SK-N-SH (cell line): ENCODE measurements at regions not wholly inside any gene's neighbourhood (a gene's known extent, or its start where the extent isn't known, plus 50 kb on each side); places are given as distances from the start of the nearest gene placed in this dataset.
A peak's percentile ranks its signal among the peaks of the same experiment; 100 is the strongest.

Experiments used
- CTCF ChIA-PET: fragments of 300-600, 350-600 bp; formaldehyde crosslinking; extraction: SDS; loops from one replicate; lab custom pipeline; 2021; lab: Yijun Ruan, JAX
- POLR2A ChIA-PET: fragments of 350-600 bp; sonication (Branson Sonifier 250); formaldehyde crosslinking; extraction: SDS; loops from one replicate; lab custom pipeline; 2020; ENCODE audit warnings: antibody characterized with exemption, inconsistent platforms; lab: Yijun Ruan, JAX
- DNase-seq: peaks from one replicate; pipeline ENCODE4 v3.0.0; 2012
- H2AFZ ChIP-seq: fragments of 200-600 bp; sonication (generic); 2 replicates; pipeline ENCODE4 v1.8.1; 2016; ENCODE audit warnings: antibody characterized with exemption, mild to moderate bottlenecking, low read depth
- H3F3A ChIP-seq: fragments of 200-600 bp; sonication (generic); replicated peaks from 2 replicates; pipeline ENCODE3; 2016; ENCODE audit warnings: antibody characterized with exemption, mild to moderate bottlenecking; ENCODE audit not compliant: insufficient read depth
- H3K27ac ChIP-seq, 2 experiments: fragments of 200-500 bp in 1 of 2; fragments of 200-600 bp in 1 of 2; sonication (Bioruptor generic) in 1 of 2; sonication (generic), shearing (Covaris generic) in 1 of 2; 2 replicates each; pipeline versions ENCODE4 v1.5.1 to v1.6.1; 2014 to 2016; ENCODE audit warnings: low read depth in 2 of 2, inconsistent platforms in 1 of 2, low read length in 1 of 2, mild to moderate bottlenecking in 1 of 2, mixed read lengths in 1 of 2
- H3K27me3 ChIP-seq: fragments of 200-600 bp; sonication (generic), shearing (Covaris generic); 2 replicates; pipeline ENCODE4 v1.6.1; 2016; ENCODE audit warnings: mixed run types; ENCODE audit not compliant: insufficient read depth
- H3K36me3 ChIP-seq, 2 experiments: fragments of 200-500 bp in 1 of 2; fragments of 200-600 bp in 1 of 2; sonication (Bioruptor generic) in 1 of 2; sonication (generic) in 1 of 2; replicated peaks in 1 of 2; 2 replicates each; pipeline versions ENCODE3 to v1.5.1; 2014 to 2016; ENCODE audit warnings: low read length in 1 of 2, mild to moderate bottlenecking in 1 of 2; ENCODE audit not compliant: insufficient read depth in 2 of 2, control insufficient read depth in 1 of 2
- H3K4me1 ChIP-seq, 2 experiments: fragments of 200-500 bp in 1 of 2; fragments of 200-600 bp in 1 of 2; sonication (Bioruptor generic) in 1 of 2; sonication (generic), shearing (Covaris generic) in 1 of 2; 2 replicates each; pipeline versions ENCODE4 v1.5.1 to v1.6.1; 2014 to 2016; ENCODE audit warnings: low read depth in 1 of 2, low read length in 1 of 2, mixed run types in 1 of 2; ENCODE audit not compliant: insufficient read depth in 2 of 2, control insufficient read depth in 1 of 2
- H3K4me2 ChIP-seq: fragments of 200-600 bp; sonication (generic), shearing (Covaris generic); 2 replicates; pipeline ENCODE4 v1.6.1; 2017; ENCODE audit warnings: mixed run types
- H3K4me3 ChIP-seq, 2 experiments: fragments of 200-500 bp in 1 of 2; fragments of 200-600 bp in 1 of 2; sonication (Bioruptor generic) in 1 of 2; sonication (generic), shearing (Covaris generic) in 1 of 2; 2 replicates each; pipeline versions ENCODE4 v1.5.1 to v1.8.1; 2014 to 2016; ENCODE audit warnings: low read depth in 2 of 2, inconsistent platforms in 1 of 2, low read length in 1 of 2, mild to moderate bottlenecking in 1 of 2, mixed read lengths in 1 of 2, moderate library complexity in 1 of 2
- H3K79me2 ChIP-seq: fragments of 200-600 bp; sonication (generic); 2 replicates; pipeline ENCODE4 v1.8.1; 2017; ENCODE audit warnings: mild to moderate bottlenecking; ENCODE audit not compliant: insufficient read depth
- H3K9ac ChIP-seq: fragments of 200-600 bp; sonication (generic); 2 replicates; pipeline ENCODE4 v1.6.1; 2017; ENCODE audit warnings: mixed run types
- H3K9me2 ChIP-seq: fragments of 200-600 bp; sonication (generic); 2 replicates; pipeline ENCODE4 v1.6.1; 2017; ENCODE audit warnings: mixed run types
- H3K9me3 ChIP-seq: fragments of 200-600 bp; sonication (generic); 2 replicates; pipeline ENCODE4 v1.6.1; 2017; ENCODE audit warnings: mixed run types, mild to moderate bottlenecking, moderate library complexity
- H4K20me1 ChIP-seq: fragments of 200-600 bp; sonication (generic); 2 replicates; pipeline ENCODE4 v1.6.1; 2017; ENCODE audit warnings: mild to moderate bottlenecking, mixed run types; ENCODE audit not compliant: insufficient read depth
- CHD2 ChIP-seq: fragments of 150-350 bp; IDR thresholded peaks from 2 replicates; pipeline ENCODE4 v1.6.1; 2018; ENCODE audit warnings: low read length; ENCODE audit not compliant: partially characterized antibody
- ELF1 ChIP-seq: IDR thresholded peaks from 2 replicates; pipeline ENCODE4 v1.4.0; 2012
- EP300 ChIP-seq, 2 experiments: IDR thresholded peaks; 2 replicates each; pipeline versions ENCODE4 v1.4.0 to v1.6.1; 2012; ENCODE audit warnings: borderline replicate concordance in 1 of 2, low read depth in 1 of 2, low read length in 1 of 2
- EZH2phosphoT487 ChIP-seq: fragments of 200-600 bp; sonication (generic); IDR thresholded peaks from 2 replicates; pipeline ENCODE4 v1.6.1; 2017; ENCODE audit warnings: low read depth, mixed run types, mild to moderate bottlenecking, antibody characterized with exemption, moderate library complexity, borderline replicate concordance
- FOSL2 ChIP-seq: IDR thresholded peaks from 2 replicates; pipeline ENCODE4 v1.4.0; 2012; ENCODE audit warnings: low read depth, mild to moderate bottlenecking, moderate library complexity, borderline replicate concordance
- FOXJ3 ChIP-seq: sonication (generic); formaldehyde crosslinking; IDR thresholded peaks from 2 replicates; pipeline ENCODE4 v1.5.1; 2020; ENCODE audit warnings: mild to moderate bottlenecking, missing genetic modification reagents
- GABPA ChIP-seq: IDR thresholded peaks from 2 replicates; pipeline ENCODE4 v1.4.0; 2012; ENCODE audit warnings: low read depth, mild to moderate bottlenecking
- GATA2 ChIP-seq: sonication (generic); formaldehyde crosslinking; IDR thresholded peaks from 2 replicates; pipeline ENCODE4 v1.5.0; 2020; ENCODE audit warnings: mild to moderate bottlenecking, missing genetic modification reagents
- MEF2A ChIP-seq: IDR thresholded peaks from 2 replicates; pipeline ENCODE4 v1.4.0; 2012; ENCODE audit warnings: low read depth, borderline replicate concordance
- MXI1 ChIP-seq: IDR thresholded peaks from 2 replicates; pipeline ENCODE4 v1.6.1; 2012; ENCODE audit warnings: mild to moderate bottlenecking, low read depth, low read length, improper control_type of control experiment
- NFIC ChIP-seq: IDR thresholded peaks from 2 replicates; pipeline ENCODE4 v1.4.0; 2012; ENCODE audit warnings: borderline replicate concordance
- NRF1 ChIP-seq: IDR thresholded peaks from 2 replicates; pipeline ENCODE4 v1.6.1; 2012; ENCODE audit warnings: low read depth, mild to moderate bottlenecking, low read length
- POLR2AphosphoS5 ChIP-seq: IDR thresholded peaks from 2 replicates; pipeline ENCODE4 v1.6.1; 2012; ENCODE audit warnings: low read depth, low read length
- RAD21 ChIP-seq: IDR thresholded peaks from 2 replicates; pipeline ENCODE4 v1.6.1; 2012; ENCODE audit warnings: mild to moderate bottlenecking, low read length
- RFX5 ChIP-seq: IDR thresholded peaks from 2 replicates; pipeline ENCODE4 v1.6.1; 2012; ENCODE audit warnings: mild to moderate bottlenecking, improper control_type of control experiment, low read length
- RXRA ChIP-seq: IDR thresholded peaks from 2 replicates; pipeline ENCODE4 v1.4.0; 2012; ENCODE audit warnings: low read depth, mild to moderate bottlenecking, borderline replicate concordance
- SIN3A ChIP-seq: IDR thresholded peaks from 2 replicates; pipeline ENCODE4 v1.6.1; 2012; ENCODE audit warnings: low read depth, mild to moderate bottlenecking, low read length, moderate library complexity, borderline replicate concordance
- TAF1 ChIP-seq: IDR thresholded peaks from 2 replicates; pipeline ENCODE4 v1.6.1; 2012; ENCODE audit warnings: low read depth, mild to moderate bottlenecking, low read length, moderate library complexity, borderline replicate concordance
- TCF12 ChIP-seq: IDR thresholded peaks from 2 replicates; pipeline ENCODE4 v1.4.0; 2012
- TEAD4 ChIP-seq: IDR thresholded peaks from 2 replicates; pipeline ENCODE4 v1.4.0; 2012; ENCODE audit warnings: mild to moderate bottlenecking, borderline replicate concordance; ENCODE audit not compliant: insufficient read depth
- YY1 ChIP-seq: IDR thresholded peaks from 2 replicates; pipeline ENCODE4 v1.4.0; 2012; ENCODE audit warnings: low read depth, mild to moderate bottlenecking
- WGBS: methylation state at CpG from one replicate; pipeline ENCODE4 v1.1.6; 2017; ENCODE audit warnings: low lambda C conversion rate; 5-methylcytosine and 5-hydroxymethylcytosine counted together
- TF ChIP-seq, protein P1 (sequence below): IDR thresholded peaks from 2 replicates; pipeline ENCODE4 v1.4.0; 2012; ENCODE audit warnings: low read depth, borderline replicate concordance
- TF ChIP-seq, protein P2 (sequence below): IDR thresholded peaks from 2 replicates; pipeline ENCODE4; 2012
- TF ChIP-seq, protein P3 (sequence below): IDR thresholded peaks from 2 replicates; pipeline ENCODE4 v1.4.0; 2012; ENCODE audit warnings: low read depth, borderline replicate concordance
- TF ChIP-seq, protein P4 (sequence below): IDR thresholded peaks from 2 replicates; pipeline ENCODE4 v1.4.0; 2012; ENCODE audit warnings: low read depth
- TF ChIP-seq, protein P5 (sequence below): fragments of 200-600 bp; sonication (generic); IDR thresholded peaks from 2 replicates; pipeline ENCODE4 v1.6.1; 2017; ENCODE audit warnings: antibody characterized with exemption, mild to moderate bottlenecking, moderate library complexity
- TF ChIP-seq, protein P6 (sequence below): fragments of 150-350 bp; IDR thresholded peaks from 2 replicates; pipeline ENCODE4 v1.6.1; 2016; ENCODE audit warnings: mild to moderate bottlenecking, low read depth, low read length

DNA sequence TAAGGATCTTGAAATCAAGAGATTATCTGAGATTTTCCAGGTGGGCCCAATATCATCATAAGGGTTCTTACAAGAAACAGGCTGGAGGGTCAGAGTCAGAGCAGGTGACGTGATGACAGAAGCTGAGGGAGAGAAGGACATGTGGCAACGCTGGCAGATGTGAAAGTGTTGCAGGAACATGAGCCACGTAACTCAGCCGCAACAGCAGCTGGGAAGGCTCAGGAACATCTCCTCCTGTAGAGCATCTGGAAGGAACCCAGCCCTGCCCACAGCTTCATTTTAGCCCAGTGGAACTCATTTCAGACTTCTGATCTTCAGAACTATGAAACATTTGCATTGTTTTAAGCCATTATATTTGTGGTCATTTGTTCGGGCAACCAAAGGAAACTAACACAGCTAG, 156.3 kb upstream of the VEGFC start:
- WGBS: 38% methylated on average over 4 of the region's 5 CpGs
- no peak for DNase-seq
- ChIA-PET POLR2A (no interaction called here), CTCF (no interaction called here)
- Histone ChIP-seq H3K9me3 (no peaks in the 10 kb centered on the region), H3K4me2 (peak overlapping the region; percentile 32; the same call in 1 of the 2 replicates), H4K20me1 (no peaks in the 10 kb centered on the region), H3K9me2 (no peaks in the 10 kb centered on the region), H3F3A (peaks cover 21% of the 10 kb centered on the region), H3K27ac (peak overlapping the region in 1 of 2 experiments; percentile 48; a peak in 2 of 4 replicates), H2AFZ (peak overlapping the region; percentile 47; the same call in 1 of the 2 replicates), H3K4me3 (no peak overlapping the region), H3K9ac (0 out of 2 replicates have a peak overlapping the region, but pooled peaks have one; percentile 10), H3K36me3 (no peaks in the 10 kb centered on the region), H3K27me3 (no peaks in the 10 kb centered on the region), H3K4me1 (peaks cover 0 to 4% of the 10 kb centered on the region in 2 experiments; a peak in 1 of 4 replicates), H3K79me2 (no peaks in the 10 kb centered on the region)
- TF ChIP-seq GABPA (no peak), TEAD4 (no peak), FOSL2 (no peak), RFX5 (no peak), EP300 (IDR thresholded peaks at IDR 0.05; ENCODE audit: borderline replicate concordance in 1 of 2, low read depth in 1 of 2, low read length in 1 of 2) (peak in 1 of 2 experiments; percentile 8; a peak in 1 of 4 replicates), POLR2AphosphoS5 (no peak), GATA2 (CRISPR knock-in tag) (no peak), RXRA (no peak), ELF1 (no peak), CHD2 (no peak), NRF1 (no peak), FOXJ3 (CRISPR knock-in tag) (no peak), EZH2phosphoT487 (no peak), TAF1 (no peak), YY1 (no peak), MXI1 (no peak), RAD21 (no peak), MEF2A (no peak), SIN3A (no peak), TCF12 (peak; percentile 61), NFIC (no peak)
- TF ChIP-seq, protein P1, sequence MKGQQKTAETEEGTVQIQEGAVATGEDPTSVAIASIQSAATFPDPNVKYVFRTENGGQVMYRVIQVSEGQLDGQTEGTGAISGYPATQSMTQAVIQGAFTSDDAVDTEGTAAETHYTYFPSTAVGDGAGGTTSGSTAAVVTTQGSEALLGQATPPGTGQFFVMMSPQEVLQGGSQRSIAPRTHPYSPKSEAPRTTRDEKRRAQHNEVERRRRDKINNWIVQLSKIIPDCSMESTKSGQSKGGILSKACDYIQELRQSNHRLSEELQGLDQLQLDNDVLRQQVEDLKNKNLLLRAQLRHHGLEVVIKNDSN: no peak
- TF ChIP-seq, protein P2, sequence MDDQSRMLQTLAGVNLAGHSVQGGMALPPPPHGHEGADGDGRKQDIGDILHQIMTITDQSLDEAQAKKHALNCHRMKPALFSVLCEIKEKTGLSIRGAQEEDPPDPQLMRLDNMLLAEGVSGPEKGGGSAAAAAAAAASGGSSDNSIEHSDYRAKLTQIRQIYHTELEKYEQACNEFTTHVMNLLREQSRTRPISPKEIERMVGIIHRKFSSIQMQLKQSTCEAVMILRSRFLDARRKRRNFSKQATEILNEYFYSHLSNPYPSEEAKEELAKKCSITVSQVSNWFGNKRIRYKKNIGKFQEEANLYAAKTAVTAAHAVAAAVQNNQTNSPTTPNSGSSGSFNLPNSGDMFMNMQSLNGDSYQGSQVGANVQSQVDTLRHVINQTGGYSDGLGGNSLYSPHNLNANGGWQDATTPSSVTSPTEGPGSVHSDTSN: no peak; the same call in 1 of the 2 replicates
- TF ChIP-seq, protein P3, sequence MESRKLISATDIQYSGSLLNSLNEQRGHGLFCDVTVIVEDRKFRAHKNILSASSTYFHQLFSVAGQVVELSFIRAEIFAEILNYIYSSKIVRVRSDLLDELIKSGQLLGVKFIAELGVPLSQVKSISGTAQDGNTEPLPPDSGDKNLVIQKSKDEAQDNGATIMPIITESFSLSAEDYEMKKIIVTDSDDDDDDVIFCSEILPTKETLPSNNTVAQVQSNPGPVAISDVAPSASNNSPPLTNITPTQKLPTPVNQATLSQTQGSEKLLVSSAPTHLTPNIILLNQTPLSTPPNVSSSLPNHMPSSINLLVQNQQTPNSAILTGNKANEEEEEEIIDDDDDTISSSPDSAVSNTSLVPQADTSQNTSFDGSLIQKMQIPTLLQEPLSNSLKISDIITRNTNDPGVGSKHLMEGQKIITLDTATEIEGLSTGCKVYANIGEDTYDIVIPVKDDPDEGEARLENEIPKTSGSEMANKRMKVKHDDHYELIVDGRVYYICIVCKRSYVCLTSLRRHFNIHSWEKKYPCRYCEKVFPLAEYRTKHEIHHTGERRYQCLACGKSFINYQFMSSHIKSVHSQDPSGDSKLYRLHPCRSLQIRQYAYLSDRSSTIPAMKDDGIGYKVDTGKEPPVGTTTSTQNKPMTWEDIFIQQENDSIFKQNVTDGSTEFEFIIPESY: no peak
- TF ChIP-seq, protein P4, sequence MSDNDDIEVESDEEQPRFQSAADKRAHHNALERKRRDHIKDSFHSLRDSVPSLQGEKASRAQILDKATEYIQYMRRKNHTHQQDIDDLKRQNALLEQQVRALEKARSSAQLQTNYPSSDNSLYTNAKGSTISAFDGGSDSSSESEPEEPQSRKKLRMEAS: peak; percentile 27; the same call in 1 of the 2 replicates
- TF ChIP-seq, protein P5, sequence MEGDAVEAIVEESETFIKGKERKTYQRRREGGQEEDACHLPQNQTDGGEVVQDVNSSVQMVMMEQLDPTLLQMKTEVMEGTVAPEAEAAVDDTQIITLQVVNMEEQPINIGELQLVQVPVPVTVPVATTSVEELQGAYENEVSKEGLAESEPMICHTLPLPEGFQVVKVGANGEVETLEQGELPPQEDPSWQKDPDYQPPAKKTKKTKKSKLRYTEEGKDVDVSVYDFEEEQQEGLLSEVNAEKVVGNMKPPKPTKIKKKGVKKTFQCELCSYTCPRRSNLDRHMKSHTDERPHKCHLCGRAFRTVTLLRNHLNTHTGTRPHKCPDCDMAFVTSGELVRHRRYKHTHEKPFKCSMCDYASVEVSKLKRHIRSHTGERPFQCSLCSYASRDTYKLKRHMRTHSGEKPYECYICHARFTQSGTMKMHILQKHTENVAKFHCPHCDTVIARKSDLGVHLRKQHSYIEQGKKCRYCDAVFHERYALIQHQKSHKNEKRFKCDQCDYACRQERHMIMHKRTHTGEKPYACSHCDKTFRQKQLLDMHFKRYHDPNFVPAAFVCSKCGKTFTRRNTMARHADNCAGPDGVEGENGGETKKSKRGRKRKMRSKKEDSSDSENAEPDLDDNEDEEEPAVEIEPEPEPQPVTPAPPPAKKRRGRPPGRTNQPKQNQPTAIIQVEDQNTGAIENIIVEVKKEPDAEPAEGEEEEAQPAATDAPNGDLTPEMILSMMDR: no peak
- TF ChIP-seq, protein P6, sequence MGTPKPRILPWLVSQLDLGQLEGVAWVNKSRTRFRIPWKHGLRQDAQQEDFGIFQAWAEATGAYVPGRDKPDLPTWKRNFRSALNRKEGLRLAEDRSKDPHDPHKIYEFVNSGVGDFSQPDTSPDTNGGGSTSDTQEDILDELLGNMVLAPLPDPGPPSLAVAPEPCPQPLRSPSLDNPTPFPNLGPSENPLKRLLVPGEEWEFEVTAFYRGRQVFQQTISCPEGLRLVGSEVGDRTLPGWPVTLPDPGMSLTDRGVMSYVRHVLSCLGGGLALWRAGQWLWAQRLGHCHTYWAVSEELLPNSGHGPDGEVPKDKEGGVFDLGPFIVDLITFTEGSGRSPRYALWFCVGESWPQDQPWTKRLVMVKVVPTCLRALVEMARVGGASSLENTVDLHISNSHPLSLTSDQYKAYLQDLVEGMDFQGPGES: no peak
